BE2C (cell line): ENCODE measurements at regions not wholly inside any gene's neighbourhood (a gene's known extent, or its start where the extent isn't known, plus 50 kb on each side); places are given as distances from the start of the nearest gene placed in this dataset.
A peak's percentile ranks its signal among the peaks of the same experiment; 100 is the strongest.

ENCODE experiments used
- DNase-seq: peaks from one replicate; pipeline ENCODE4 v3.0.0-alpha.2; 2020
- H3K27me3 ChIP-seq: fragments of 250-450 bp; sonication (Bioruptor Pico); 2 replicates; pipeline ENCODE4 v1.5.1; 2020; ENCODE audit warnings: mild to moderate bottlenecking
- H3K36me3 ChIP-seq: fragments of 250-450 bp; sonication (Bioruptor Pico); 2 replicates; pipeline ENCODE4 v1.5.1; 2020; ENCODE audit warnings: mild to moderate bottlenecking
- H3K4me1 ChIP-seq: fragments of 250-450 bp; sonication (Bioruptor Pico); 2 replicates; pipeline ENCODE4 v1.5.1; 2020
- H3K4me3 ChIP-seq: 2 replicates; pipeline ENCODE4 v1.5.1; 2011; ENCODE audit warnings: low read depth, low read length
- H3K9me3 ChIP-seq: fragments of 250-450 bp; sonication (Bioruptor Pico); 2 replicates; pipeline ENCODE4 v1.5.1; 2020
- CTCF ChIP-seq: IDR thresholded peaks from 2 replicates; pipeline ENCODE4 v1.5.1; 2012; ENCODE audit warnings: mild to moderate bottlenecking, low read depth, low read length

- DNase-seq = no peak
- Histone ChIP-seq H3K36me3 (no peaks in the 10 kb centered on the region), H3K27me3 (no peaks in the 10 kb centered on the region), H3K4me3 (no peak overlapping the region), H3K4me1 (no peaks in the 10 kb centered on the region), H3K9me3 (no peaks in the 10 kb centered on the region)
- TF ChIP-seq CTCF = no peak
These were observed 359.5 kb upstream of the ARGLU1 start for GRCh38 chr13:106927421-106927820.

GRCh38 chr13:106922384-106922783 is 354.4 kb upstream of the ARGLU1 start:
- TF ChIP-seq CTCF = peak; percentile 5; the same call in 1 of the 2 replicates
- Histone ChIP-seq H3K36me3 (no peaks in the 10 kb centered on the region), H3K27me3 (no peaks in the 10 kb centered on the region), H3K4me3 (no peak overlapping the region), H3K4me1 (no peaks in the 10 kb centered on the region), H3K9me3 (no peaks in the 10 kb centered on the region)
- DNase-seq = no peak

- H3K4me1 ChIP-seq = no peaks in the 10 kb centered on the region
These were observed 351.7 kb upstream of the ARGLU1 start for GRCh38 chr13:106919638-106920037.

GRCh38 chr13:106919133-106919532 is 351.2 kb upstream of the ARGLU1 start:
- H3K4me1 ChIP-seq = no peaks in the 10 kb centered on the region
- DNase-seq = no peak

More at GRCh38 chr13:106919638-106920037, 351.7 kb upstream of the ARGLU1 start:
- TF ChIP-seq CTCF = no peak
- H3K27me3 ChIP-seq = no peaks in the 10 kb centered on the region
- no peak for DNase-seq
- H3K36me3 ChIP-seq = no peaks in the 10 kb centered on the region
- no peaks in the 10 kb centered on the region for H3K9me3 ChIP-seq
- H3K4me3 ChIP-seq = no peak overlapping the region

GRCh38 chr13:106918557-106918860 is 350.6 kb upstream of the ARGLU1 start:
- H3K4me3 ChIP-seq = peak overlapping the region; percentile 64
- TF ChIP-seq CTCF = no peak
- H3K27me3 ChIP-seq = no peaks in the 10 kb centered on the region
- no peaks in the 10 kb centered on the region for H3K4me1 ChIP-seq
- no peak for DNase-seq
- no peaks in the 10 kb centered on the region for H3K9me3 ChIP-seq
- no peaks in the 10 kb centered on the region for H3K36me3 ChIP-seq

More at GRCh38 chr13:106919133-106919532, 351.2 kb upstream of the ARGLU1 start:
- no peak for TF ChIP-seq CTCF
- no peaks in the 10 kb centered on the region for H3K9me3 ChIP-seq
- H3K4me3 ChIP-seq = no peak overlapping the region
- H3K36me3 ChIP-seq = no peaks in the 10 kb centered on the region
- no peaks in the 10 kb centered on the region for H3K27me3 ChIP-seq

GRCh38 chr13:106917673-106918556 is 350.0 kb upstream of the ARGLU1 start:
- H3K4me1 ChIP-seq = no peaks in the 10 kb centered on the region

More at GRCh38 chr13:106917673-106918556, 350.0 kb upstream of the ARGLU1 start:
- peak; percentile 79 for DNase-seq
- no peaks in the 10 kb centered on the region for H3K27me3 ChIP-seq
- TF ChIP-seq CTCF = peak; percentile 91
- no peaks in the 10 kb centered on the region for H3K9me3 ChIP-seq
- H3K36me3 ChIP-seq = no peaks in the 10 kb centered on the region
- peak overlapping the region; percentile 64 for H3K4me3 ChIP-seq
